PC-3 (cell line): ENCODE measurements at regions not wholly inside any gene's neighbourhood (a gene's known extent, or its start where the extent isn't known, plus 50 kb on each side); places are given as distances from the start of the nearest gene placed in this dataset.

Experiments used
- ATAC-seq: fragments of 200-7000 bp; cut with Tn5 transposase; 2 replicates; pipeline ENCODE4 v1.9.1; 2020; ENCODE audit warnings: mild to moderate bottlenecking, moderate library complexity
- BruUV-seq: library from RNA; stranded (reverse); fragments of 400-500 nt; replicated peaks from 2 replicates; lab custom pipeline; 2021; lab: Mats Ljungman, UMichigan
- CTCF ChIA-PET: fragments of 300-600 bp; sonication (Branson Sonifier 250); formaldehyde crosslinking; loops from one replicate; lab custom pipeline; 2022; ENCODE audit warnings: antibody characterized with exemption; lab: Charles Lee
- POLR2A ChIA-PET: fragments of 300-600 bp; sonication (Branson Sonifier 250); formaldehyde crosslinking; loops from one replicate; lab custom pipeline; 2022; ENCODE audit warnings: antibody characterized with exemption; ENCODE audit not compliant: unreplicated experiment; lab: Charles Lee
- DNase-seq: peaks from one replicate; pipeline ENCODE4 v3.0.0-alpha.2; 2015
- H2AFZ ChIP-seq: fragments of 300-600 bp; sonication (generic); 2 replicates; pipeline ENCODE4 v1.6.0; 2016; ENCODE audit warnings: antibody characterized with exemption, low read length
- H3F3A ChIP-seq: fragments of 300-600 bp; sonication (generic); one replicate; pipeline ENCODE4 v1.6.0; 2017; ENCODE audit warnings: antibody characterized with exemption, low read length, control low read depth, mild to moderate bottlenecking; ENCODE audit not compliant: unreplicated experiment
- H3K27ac ChIP-seq: fragments of 300-600 bp; sonication (generic); 2 replicates; pipeline ENCODE4 v1.5.1; 2016; ENCODE audit warnings: mild to moderate bottlenecking, low read length
- H3K27me3 ChIP-seq: fragments of 300-600 bp; sonication (generic); 2 replicates; pipeline ENCODE4 v1.6.1; 2016; ENCODE audit warnings: low read length, mixed read lengths
- H3K36me3 ChIP-seq: fragments of 300-600 bp; sonication (generic); 2 replicates; pipeline ENCODE4 v1.6.1; 2016; ENCODE audit warnings: low read depth, mixed run types, low read length, mixed read lengths
- H3K4me1 ChIP-seq: fragments of 300-600 bp; sonication (generic); 2 replicates; pipeline ENCODE4 v1.5.1; 2016; ENCODE audit warnings: low read length; ENCODE audit not compliant: insufficient read depth
- H3K4me2 ChIP-seq: fragments of 300-600 bp; sonication (generic); 2 replicates; pipeline ENCODE4 v1.6.0; 2016; ENCODE audit warnings: low read length
- H3K4me3 ChIP-seq: fragments of 300-600 bp; sonication (generic); 2 replicates; pipeline ENCODE4 v1.5.1; 2016; ENCODE audit warnings: mild to moderate bottlenecking, low read length, mixed read lengths
- H3K79me2 ChIP-seq: fragments of 300-600 bp; sonication (generic); 2 replicates; pipeline ENCODE4 v1.6.1; 2017; ENCODE audit warnings: low read length, mixed read lengths
- H3K9ac ChIP-seq: fragments of 300-600 bp; sonication (generic); 2 replicates; pipeline ENCODE4 v1.6.0; 2016; ENCODE audit warnings: mild to moderate bottlenecking, low read length
- H3K9me2 ChIP-seq: fragments of 300-600 bp; sonication (generic); replicated peaks from 2 replicates; pipeline ENCODE4 v1.6.1; 2016; ENCODE audit warnings: mixed run types, low read length, mixed read lengths
- H3K9me3 ChIP-seq: fragments of 300-600 bp; sonication (generic); 2 replicates; pipeline ENCODE4 v1.6.1; 2016; ENCODE audit warnings: low read length, mixed read lengths
- H4K20me1 ChIP-seq: fragments of 300-600 bp; sonication (generic); 2 replicates; pipeline ENCODE4 v1.6.1; 2016; ENCODE audit warnings: low read length, mixed read lengths
- EZH2 ChIP-seq: fragments of 300-600 bp; sonication (generic); IDR thresholded peaks from one replicate; pipeline ENCODE4 v1.6.1; 2017; ENCODE audit warnings: antibody characterized with exemption, mild to moderate bottlenecking, low read length; ENCODE audit not compliant: unreplicated experiment
- EZH2phosphoT487 ChIP-seq: fragments of 300-600 bp; sonication (generic); IDR thresholded peaks from 2 replicates; pipeline ENCODE4 v1.6.1; 2018; ENCODE audit warnings: mild to moderate bottlenecking, antibody characterized with exemption, low read length, borderline replicate concordance
- intact Hi-C: fragments of 100-400 bp; cut with micrococcal nuclease; formaldehyde crosslinking; loops from 2 replicates; pipeline ENCODE4 v1.9.0; 2023
- TF ChIP-seq, protein P1 (sequence below): fragments of 300-600 bp; sonication (generic); conservative IDR thresholded peaks from 2 replicates; pipeline ENCODE4 v1.5.1; 2017; ENCODE audit warnings: antibody characterized with exemption, low read depth, mild to moderate bottlenecking, low read length

DNA sequence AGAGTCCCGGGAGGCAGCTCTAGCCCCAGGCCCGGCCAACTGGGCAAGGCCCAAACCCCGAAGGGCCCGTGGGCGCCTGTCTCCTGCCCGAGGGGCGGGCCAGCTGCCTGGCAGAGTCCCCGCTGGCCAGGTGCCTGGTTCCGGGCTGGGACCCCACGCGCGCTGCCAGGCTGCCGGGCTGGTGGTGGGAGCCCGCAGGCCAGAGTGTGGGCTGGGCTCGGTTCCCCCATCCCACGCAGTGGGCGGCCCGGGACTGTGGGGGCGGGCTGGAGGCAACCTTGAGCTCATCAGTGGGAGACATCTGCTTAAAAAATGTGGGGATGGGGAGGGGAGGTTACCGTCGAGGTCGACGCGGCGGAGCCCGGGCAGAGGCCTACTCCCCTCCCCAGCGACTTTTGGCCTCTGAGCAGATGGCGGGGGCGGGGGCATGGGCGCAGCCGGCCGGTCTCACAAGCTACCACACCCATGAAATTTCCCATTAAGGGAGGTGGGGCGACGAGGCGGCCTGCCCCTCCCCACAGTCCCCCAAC lies 176.4 kb upstream of the GSE1 start:
- ATAC-seq, result no peak
- BruUV-seq, result no TSS peak
- ChIA-PET CTCF (no interaction called here), POLR2A (no interaction called here)
- no peak overlapping the region for H3K4me2 ChIP-seq
- no peak overlapping the region for H3K4me3 ChIP-seq
- H4K20me1 ChIP-seq, result no peaks in the 10 kb centered on the region
- H3F3A ChIP-seq, result no peaks in the 10 kb centered on the region
- H3K79me2 ChIP-seq, result no peaks in the 10 kb centered on the region
- no peak overlapping the region for H2AFZ ChIP-seq
- H3K36me3 ChIP-seq, result no peaks in the 10 kb centered on the region
- no peak for TF ChIP-seq EZH2phosphoT487
- no peak for TF ChIP-seq EZH2
- TF ChIP-seq, protein P1, sequence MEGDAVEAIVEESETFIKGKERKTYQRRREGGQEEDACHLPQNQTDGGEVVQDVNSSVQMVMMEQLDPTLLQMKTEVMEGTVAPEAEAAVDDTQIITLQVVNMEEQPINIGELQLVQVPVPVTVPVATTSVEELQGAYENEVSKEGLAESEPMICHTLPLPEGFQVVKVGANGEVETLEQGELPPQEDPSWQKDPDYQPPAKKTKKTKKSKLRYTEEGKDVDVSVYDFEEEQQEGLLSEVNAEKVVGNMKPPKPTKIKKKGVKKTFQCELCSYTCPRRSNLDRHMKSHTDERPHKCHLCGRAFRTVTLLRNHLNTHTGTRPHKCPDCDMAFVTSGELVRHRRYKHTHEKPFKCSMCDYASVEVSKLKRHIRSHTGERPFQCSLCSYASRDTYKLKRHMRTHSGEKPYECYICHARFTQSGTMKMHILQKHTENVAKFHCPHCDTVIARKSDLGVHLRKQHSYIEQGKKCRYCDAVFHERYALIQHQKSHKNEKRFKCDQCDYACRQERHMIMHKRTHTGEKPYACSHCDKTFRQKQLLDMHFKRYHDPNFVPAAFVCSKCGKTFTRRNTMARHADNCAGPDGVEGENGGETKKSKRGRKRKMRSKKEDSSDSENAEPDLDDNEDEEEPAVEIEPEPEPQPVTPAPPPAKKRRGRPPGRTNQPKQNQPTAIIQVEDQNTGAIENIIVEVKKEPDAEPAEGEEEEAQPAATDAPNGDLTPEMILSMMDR, result no peak
- intact Hi-C loops, result no loop called here
- no peak overlapping the region for H3K27ac ChIP-seq
- H3K4me1 ChIP-seq, result no peaks in the 10 kb centered on the region
- no peak for DNase-seq
- no peaks in the 10 kb centered on the region for H3K9me2 ChIP-seq
- H3K27me3 ChIP-seq, result no peaks in the 10 kb centered on the region
- no peaks in the 10 kb centered on the region for H3K9me3 ChIP-seq
- no peak overlapping the region for H3K9ac ChIP-seq

DNA sequence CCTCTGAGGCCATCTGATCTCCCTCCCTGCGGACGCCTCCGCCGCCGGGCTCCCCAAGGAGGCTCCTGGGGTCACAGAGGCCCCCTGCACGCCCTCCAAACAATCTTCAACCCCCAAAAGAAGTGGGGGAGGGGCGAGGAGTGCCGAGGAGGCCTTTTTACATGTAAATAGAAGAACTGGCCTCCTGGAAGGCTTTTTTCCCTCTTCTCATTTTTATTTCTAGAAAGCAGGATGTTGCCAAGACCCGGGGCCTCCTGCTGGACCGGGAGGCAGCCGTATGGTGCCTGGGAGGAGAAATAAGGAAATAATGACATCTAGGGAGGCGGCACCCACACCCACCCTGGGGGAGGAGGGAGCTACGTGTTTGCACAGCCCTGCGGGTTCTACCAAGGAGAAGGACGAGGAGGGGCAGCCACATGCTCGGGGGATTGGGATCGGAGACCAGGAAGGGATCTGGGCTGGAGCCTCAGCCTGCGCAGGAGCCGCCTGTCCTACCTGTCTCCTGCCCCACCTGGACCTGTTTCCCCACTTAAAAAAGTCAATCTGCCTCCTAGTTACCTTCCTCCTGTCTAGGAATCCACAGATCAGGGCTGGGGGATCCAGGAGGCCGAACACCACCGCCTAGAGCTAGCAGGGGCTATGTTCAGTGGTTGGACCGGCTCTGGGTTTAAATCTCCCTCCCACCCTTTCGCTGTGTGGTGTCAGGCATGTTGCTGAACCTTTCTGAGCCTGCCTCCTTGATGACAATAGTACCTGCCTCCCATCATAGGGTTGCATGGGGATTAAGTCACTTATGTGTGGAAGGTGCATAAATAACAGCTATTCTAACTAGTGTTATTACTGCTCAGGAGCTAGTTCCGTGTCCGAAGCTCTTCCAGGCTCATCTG lies 175.7 kb upstream of the GSE1 start:
- ATAC-seq (no peak), DNase-seq (no peak)
- no peak for TF ChIP-seq EZH2phosphoT487
- no peak for TF ChIP-seq EZH2
- TF ChIP-seq, protein P1, result no peak
- POLR2A ChIA-PET, result no interaction called here
- no peaks in the 10 kb centered on the region for H3K9me3 ChIP-seq
- H3K4me2 ChIP-seq, result no peak overlapping the region
- H3K36me3 ChIP-seq, result no peaks in the 10 kb centered on the region
- intact Hi-C loops, result no loop called here
- H4K20me1 ChIP-seq, result no peaks in the 10 kb centered on the region
- H3K27ac ChIP-seq, result no peak overlapping the region
- CTCF ChIA-PET, result no interaction called here
- no peak overlapping the region for H3K4me3 ChIP-seq
- no peaks in the 10 kb centered on the region for H3K4me1 ChIP-seq
- no peaks in the 10 kb centered on the region for H3F3A ChIP-seq
- H3K79me2 ChIP-seq, result no peaks in the 10 kb centered on the region
- no peaks in the 10 kb centered on the region for H3K9me2 ChIP-seq
- H3K9ac ChIP-seq, result no peak overlapping the region
- no peaks in the 10 kb centered on the region for H3K27me3 ChIP-seq
- no TSS peak for BruUV-seq
- no peak overlapping the region for H2AFZ ChIP-seq
